Fibroblast of peridontal ligament (primary cell): ENCODE measurements at regions not wholly inside any gene's neighbourhood (a gene's known extent, or its start where the extent isn't known, plus 50 kb on each side); places are given as distances from the start of the nearest gene placed in this dataset.

Source experiments
- DNase-seq: peaks from one replicate; pipeline ENCODE4 v3.0.0-alpha.2; 2010; ENCODE audit errors: extremely low read depth

GRCh38 chr5:144979516-144980264, 809.0 kb downstream of the KCTD16 start:
- no peak for DNase-seq

DNA sequence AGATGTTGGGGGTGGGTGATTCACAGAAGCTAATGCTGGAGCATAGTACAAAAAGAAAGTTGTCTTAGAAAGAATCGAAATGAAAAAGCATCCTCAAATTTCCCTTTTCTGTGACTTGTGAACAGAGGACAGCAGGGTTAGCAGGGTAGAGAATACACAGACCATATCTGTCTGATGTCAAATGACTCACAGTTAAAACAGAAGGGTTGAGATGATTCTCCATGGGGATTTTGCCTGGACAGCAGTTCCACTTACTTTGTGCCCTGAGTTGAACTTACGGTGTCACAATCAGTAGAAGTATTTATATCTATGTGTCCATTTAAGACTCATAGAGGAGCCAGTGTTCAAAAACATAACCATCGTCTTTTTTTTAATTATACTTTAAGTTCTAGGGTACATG, 801.6 kb downstream of the KCTD16 start:
- DNase-seq, result no peak

DNA sequence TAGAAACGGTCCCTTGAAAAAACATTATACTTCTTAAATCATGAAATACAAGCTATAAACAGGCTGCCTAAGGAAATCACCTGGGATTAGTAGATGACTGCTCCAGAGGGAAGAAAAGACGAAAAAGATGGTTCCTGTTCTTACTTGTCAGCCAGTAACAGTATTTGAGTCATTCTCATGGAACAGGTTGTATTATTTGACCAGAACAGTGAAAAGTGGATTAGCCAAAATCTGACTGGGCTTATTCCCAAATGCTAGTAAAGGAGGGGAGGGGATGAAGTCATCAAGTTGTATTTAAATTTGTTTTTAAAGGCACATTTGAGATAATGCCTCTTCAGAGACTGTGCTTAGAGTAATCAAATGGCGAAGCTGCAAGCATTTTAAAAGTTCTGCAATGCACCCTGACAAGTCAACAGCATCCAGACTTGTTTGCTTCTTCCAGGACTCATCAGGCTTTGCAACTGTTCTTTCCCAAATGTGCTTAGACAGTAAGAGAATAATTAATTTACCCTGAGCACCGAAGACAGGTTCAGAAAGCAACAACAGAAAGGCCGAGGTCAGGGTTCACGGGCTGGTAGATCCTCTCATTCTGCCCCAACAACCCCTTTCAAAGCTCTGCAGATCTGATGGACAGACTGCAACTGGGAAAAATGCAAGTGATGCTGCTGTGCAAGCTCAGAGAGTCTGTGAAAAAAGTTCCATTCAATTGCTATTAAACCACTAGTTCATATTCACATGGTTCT, 800.6 kb downstream of the KCTD16 start:
- DNase-seq, result no peak

DNA sequence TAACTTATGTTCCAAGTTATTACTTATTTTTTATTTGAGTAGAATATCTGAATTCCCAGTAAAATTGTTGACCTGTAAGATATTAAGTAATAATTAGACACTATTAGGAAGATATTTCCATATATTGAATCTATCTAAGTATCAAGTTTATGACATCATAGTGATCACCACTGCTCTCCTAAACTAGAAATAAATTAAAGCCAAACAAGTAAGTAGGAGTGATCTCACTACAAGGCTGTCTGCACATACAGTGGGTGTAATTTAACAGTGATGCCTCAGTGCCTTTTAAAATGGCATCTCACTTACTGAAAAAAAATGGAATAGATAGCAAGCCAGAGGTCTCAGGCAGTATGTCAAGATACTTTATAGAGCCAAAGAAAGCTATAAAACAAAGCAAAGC, 789.6 kb downstream of the KCTD16 start:
- no peak for DNase-seq

DNA sequence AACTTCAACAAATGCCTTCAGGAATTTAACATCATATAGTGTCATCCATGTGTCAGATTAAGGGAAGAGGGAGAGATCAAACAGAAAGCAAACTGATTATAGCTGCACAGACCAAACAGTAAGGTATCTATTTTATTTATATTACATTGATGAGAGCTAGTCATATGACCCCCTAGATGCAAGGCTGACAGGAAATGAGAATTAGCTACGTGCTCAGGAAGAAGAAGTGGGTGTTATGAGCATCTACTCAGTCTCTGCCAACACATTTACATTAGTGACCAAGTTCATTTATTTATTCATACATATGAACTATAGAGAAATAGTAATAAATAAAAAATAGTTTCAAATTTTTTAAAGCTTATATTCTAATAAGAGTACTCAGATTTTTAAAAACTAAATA, 787.3 kb downstream of the KCTD16 start:
- DNase-seq, result no peak

GRCh38 chr5:144950996-144951395, 780.3 kb downstream of the KCTD16 start:
- peak; percentile 3 for DNase-seq

- DNase-seq, result no peak
These were observed 776.4 kb downstream of the KCTD16 start for GRCh38 chr5:144947023-144947422.

DNA sequence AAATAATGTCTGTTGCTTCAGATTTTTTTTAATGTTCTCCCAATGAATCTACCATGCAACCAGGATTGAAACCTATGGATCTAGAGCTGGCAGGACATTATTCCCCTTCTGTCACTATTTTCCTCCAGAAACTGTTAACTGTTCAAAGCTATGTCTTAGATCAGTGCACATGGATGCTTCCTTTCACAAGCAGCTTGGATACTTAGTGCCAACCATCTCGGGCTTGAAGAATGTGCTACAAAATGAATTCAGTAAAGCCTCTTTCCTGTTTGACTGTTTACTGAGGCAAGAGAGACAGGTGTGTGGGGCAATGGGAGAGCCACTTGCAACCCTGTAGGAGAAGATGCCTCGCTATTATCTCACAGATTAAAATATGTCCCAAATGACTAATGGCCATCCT, 774.8 kb downstream of the KCTD16 start:
- DNase-seq, result no peak

DNA sequence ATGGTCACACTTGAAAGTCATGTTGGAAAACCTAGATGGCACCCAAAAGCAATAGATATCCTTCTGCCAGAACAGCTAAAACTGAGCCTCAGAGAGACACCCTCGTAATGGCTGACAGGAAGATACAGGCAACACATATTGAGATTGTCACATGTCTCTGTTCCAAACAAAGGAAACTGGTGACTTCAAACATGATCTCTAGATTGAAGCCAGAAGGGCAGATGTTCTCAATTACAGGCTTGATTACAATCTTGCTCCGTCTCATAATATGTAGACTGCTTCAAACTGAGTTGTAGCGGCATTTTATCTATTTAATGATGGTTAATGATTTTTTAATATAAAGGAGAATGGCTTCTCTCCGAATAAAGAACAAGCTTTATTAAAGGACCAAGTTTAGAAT, 774.3 kb downstream of the KCTD16 start:
- DNase-seq, result peak; percentile 28

DNA sequence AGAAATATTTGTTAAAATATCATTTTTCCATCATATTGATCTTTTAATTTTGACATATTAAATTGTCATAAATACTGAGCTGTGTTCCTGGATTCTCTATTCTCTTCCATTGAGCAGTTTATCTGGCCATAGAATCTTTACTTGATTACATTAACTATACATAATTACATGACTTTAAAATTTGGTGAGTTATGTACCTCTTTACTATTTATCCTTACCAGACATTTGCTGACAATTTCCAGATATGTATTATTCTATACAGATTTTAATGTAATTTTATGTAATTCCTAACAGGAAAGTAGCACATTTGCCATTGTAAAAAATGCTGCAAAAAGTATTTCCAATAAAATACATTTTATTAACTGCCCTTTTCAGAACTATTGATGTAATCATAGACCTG, 770.3 kb downstream of the KCTD16 start:
- no peak for DNase-seq

- no peak for DNase-seq
These were observed 747.7 kb downstream of the KCTD16 start for GRCh38 chr5:144918371-144918770.

GRCh38 chr5:144915452-144915851, 744.8 kb downstream of the KCTD16 start:
- no peak for DNase-seq

GRCh38 chr5:144913661-144914060, 743.0 kb downstream of the KCTD16 start:
- DNase-seq, result no peak

DNA sequence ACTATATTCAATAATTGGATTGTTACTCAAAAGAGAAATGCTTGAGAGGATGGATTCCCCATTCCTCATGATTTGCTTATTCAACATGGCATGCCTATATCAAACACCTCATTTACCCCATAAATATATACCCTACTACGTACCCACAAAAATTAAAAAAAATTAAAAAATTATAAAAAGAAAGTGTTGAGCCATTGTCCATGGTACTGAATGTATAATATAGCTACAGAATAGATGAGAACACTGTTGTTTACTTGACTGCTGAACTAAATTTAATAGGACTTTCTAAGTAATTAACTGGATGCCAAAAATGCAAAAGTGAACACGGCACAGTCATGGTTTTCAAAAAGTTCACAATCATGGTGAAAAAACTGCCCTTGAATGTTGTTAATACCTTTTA, 725.8 kb downstream of the KCTD16 start:
- no peak for DNase-seq

GRCh38 chr5:144886668-144887067, 716.0 kb downstream of the KCTD16 start:
- DNase-seq, result no peak

DNA sequence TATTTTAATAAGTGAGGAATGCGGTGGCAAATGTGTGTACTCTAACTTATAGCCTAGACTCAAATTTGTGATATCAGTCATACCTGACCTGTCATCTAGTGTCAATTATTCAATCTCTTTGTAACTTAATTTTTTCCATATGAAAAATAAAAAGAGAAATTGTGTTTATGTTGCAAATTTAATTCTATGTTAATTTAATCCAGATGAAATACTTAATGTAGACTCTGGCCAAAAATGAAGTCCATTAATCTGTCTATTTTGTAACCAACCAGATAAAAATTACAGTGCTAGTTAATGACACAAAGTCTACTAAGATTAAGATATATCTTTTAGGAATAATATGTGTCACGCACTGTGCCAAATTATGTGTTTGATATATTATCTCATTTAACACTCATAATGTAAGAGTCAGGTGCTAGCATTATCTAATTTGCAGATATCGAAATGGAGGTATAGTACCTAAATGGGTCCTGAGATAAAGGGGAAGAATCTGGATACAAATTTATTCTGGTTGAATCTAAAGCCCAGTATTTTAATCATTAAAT, 712.1 kb downstream of the KCTD16 start:
- no peak for DNase-seq

DNA sequence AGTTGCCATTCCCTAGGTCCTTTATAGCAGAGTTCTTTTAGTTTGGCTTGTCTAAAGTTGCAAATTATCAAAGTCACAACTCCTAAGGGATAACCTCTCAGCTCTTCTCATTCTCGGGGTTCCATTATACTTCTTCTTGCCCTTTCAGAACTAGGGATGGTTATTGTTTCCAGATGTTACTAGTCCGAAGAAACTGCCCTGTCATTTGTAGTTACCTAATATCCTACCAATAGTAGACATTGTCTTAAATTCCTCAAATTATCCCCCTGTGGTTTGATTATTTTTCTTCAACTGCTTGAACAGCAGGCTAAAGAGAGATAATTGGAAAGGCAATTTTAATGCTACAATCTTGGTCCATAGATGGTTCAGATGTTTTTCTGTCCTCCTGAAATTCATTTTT, 709.8 kb downstream of the KCTD16 start:
- DNase-seq, result peak; percentile 27

GRCh38 chr5:144876990-144877389, 706.3 kb downstream of the KCTD16 start:
- DNase-seq, result no peak

- DNase-seq, result no peak
These were observed 702.4 kb downstream of the KCTD16 start for GRCh38 chr5:144873076-144873475.

DNA sequence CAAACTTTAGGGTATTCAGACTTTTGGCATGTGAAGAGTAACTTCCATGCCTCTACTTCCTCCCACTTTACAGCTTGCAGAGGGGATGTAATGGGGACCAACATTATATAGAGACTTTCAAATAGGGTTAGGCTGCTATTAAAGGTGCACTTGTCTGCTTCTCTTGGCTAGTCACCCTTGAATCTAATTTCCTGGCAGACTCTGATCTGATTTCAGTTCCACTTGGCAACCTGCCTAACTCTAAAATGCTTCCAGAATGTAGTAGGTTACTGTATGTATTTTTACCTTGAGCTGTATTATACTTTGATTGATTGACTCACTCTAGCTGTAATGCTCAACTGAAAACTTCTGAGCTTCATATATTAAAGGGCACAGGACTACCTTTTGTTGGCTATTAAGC, 693.4 kb downstream of the KCTD16 start:
- DNase-seq, result no peak

DNA sequence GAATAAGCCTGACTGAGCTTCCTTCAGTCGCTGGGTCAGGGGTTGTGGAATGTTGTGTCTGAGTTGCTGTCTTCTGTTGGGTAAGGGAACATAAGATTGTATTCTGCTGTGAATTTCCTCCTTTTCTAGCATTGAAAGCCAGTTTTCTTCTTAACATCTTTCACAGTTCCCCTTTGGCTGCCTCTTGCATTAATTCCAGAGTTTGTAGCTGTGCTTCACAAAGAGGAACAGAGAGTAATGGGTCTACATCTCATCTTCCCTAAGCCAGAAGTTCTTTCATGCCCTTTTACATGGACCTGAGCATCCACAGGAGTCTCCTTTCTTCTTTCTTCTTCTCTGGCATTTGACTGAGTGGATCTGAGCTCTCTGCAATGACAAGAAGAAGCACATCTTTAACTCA, 686.8 kb downstream of the KCTD16 start:
- DNase-seq, result no peak

- peak; percentile 3 for DNase-seq
These were observed 673.4 kb downstream of the KCTD16 start for GRCh38 chr5:144844086-144844485.

DNA sequence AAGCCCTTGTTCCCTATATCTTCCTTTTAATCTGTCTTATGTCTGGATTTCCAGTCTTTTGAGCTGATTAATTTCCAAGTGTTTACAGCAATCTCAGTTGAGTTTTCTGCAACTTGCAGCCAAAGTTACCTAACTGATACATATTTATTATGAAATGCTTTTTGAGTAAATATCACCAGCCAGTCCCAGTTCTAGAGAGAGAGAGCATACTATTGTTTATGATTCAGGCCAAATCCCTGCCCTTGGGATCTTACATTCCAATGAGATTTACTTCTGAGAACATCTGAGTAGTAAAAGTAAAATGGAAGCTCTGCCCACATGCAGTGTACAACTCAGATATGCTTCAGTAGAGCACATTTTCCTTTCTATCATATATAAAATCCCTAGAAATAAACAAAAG, 661.7 kb downstream of the KCTD16 start:
- DNase-seq, result no peak
